GM13976 (cell line): ENCODE measurements at regions not wholly inside any gene's neighbourhood (a gene's known extent, or its start where the extent isn't known, plus 50 kb on each side); places are given as distances from the start of the nearest gene placed in this dataset.

Source experiments
- DNase-seq: peaks from one replicate; pipeline ENCODE4 v3.0.0; 2012; ENCODE audit warnings: low spot score
- CTCF ChIP-seq: IDR thresholded peaks from 2 replicates; pipeline ENCODE4 v1.5.1; 2012; ENCODE audit warnings: borderline replicate concordance, mild to moderate bottlenecking; ENCODE audit not compliant: insufficient read depth; ENCODE audit errors: extremely low read depth, missing control alignments, control extremely low read depth
- in situ Hi-C: fragments of 300-500 bp; cut with MboI; formaldehyde crosslinking; loops from one replicate; pipeline ENCODE4 v1.12.0; 2022; ENCODE audit warnings: low sequenced_read_pairs, mixed read lengths, inconsistent platforms; ENCODE audit not compliant: unreplicated experiment

- in situ Hi-C loops, result no loop called here
- no peak for DNase-seq
- no peak for TF ChIP-seq CTCF
These were observed 57.6 kb upstream of the GATA2 start for GRCh38 chr3:128550471-128551126.

DNA sequence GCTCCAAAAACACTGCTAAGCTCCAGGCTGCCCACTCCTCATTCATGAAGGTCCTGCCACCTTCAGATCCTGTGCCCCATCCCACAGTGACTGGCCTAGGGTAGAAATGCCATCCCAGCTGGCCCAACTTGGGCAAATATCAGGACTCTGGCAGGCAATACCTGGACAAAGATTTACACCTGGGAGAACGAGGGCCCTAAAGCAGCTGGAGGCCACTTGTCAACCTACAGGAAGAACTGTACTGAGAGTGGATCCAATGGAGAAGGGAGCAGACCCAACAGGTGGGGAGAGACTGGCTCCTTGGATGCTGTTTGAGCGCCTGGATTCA is 57.1 kb upstream of the GATA2 start:
- in situ Hi-C loops, result no loop called here
- TF ChIP-seq CTCF, result no peak
- no peak for DNase-seq

GRCh38 chr3:128549283-128550112 is 56.5 kb upstream of the GATA2 start:
- in situ Hi-C loops, result no loop called here
- no peak for TF ChIP-seq CTCF
- no peak for DNase-seq

DNA sequence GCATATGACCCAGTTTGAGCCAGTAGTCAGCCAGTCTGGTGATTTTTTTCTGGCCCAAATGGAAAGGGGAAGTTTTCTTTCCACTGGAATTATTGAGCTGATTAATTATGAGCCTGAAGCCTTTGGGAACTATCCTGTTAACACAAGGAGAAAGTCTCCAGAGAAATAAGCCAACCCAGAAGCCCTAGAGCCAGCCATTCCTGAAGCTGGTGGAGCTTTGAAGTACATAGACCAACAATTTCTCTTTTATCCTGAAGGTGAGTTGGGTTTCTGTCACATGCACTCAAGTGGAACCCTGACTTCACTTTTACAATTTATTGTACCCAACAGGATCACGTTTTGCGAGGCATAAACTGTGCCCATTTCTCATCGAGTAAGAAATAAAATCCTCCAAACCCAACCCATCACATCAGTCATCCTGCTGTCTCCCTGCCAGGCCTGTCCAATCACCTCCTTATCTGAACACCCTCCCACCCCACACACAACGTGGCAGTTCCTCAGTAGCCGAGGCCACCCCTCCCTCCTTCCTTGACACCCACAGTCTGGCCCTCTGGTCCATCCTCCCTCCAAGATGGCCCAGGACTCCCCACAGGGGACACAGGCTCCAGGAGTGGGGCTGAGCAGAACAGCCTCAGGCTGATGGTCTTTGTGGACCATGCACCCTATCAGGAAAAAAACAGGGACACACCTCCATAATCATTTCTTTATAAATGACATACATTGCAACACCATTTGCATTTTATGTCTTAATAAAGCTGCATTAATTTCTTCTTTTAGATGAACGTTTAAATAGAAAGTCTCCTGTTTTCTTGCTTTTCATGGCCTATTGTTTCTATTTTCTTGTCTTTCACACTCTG is 55.7 kb upstream of the GATA2 start:
- in situ Hi-C loops, result no loop called here
- DNase-seq, result no peak
- TF ChIP-seq CTCF, result no peak

- DNase-seq, result no peak
- in situ Hi-C loops, result no loop called here
- TF ChIP-seq CTCF, result no peak
These were observed 55.0 kb upstream of the GATA2 start for GRCh38 chr3:128548021-128548420.

DNA sequence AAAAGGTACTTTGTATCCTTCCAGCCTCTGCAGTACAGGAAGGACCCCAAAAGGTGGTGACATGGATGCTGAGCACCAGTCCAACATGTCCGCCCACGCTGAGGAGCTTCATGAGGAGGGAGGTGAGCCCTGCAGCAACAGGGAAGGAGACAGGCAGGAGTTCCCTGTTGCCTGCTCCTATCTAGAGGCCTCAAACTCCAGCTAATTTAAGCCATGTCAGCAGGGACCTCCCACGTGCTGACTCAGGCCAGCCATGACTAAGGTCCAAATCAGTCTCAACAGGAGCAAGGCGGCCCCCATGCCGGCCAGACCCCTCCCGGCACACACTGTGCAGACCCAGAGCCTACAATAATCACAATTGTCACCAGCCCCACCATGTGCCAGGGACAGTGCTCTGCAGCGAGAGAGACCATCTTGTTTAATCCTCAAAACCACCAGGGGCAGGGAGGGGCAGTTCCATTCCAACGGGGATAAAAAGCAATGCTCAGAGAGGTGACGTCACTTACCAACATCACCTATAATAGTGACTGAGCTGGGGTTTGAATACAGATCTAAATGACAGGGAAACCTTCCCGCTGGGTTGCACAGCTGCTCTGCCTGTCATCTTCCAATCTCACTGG is 54.5 kb upstream of the GATA2 start:
- DNase-seq, result no peak
- in situ Hi-C loops, result no loop called here
- TF ChIP-seq CTCF, result no peak
